PC-9 (cell line): ENCODE measurements at regions not wholly inside any gene's neighbourhood (a gene's known extent, or its start where the extent isn't known, plus 50 kb on each side); places are given as distances from the start of the nearest gene placed in this dataset.

Experiments
- BruUV-seq: library from RNA; stranded (reverse); fragments of 400-500 nt; replicated peaks from 2 replicates; lab custom pipeline; 2021; lab: Mats Ljungman, UMichigan
- CTCF ChIA-PET: fragments of 300-600 bp; sonication (Branson Sonifier 250); formaldehyde crosslinking; loops from one replicate; lab custom pipeline; 2022; ENCODE audit warnings: antibody characterized with exemption; lab: Charles Lee
- POLR2A ChIA-PET: fragments of 300-600 bp; sonication (Branson Sonifier 250); formaldehyde crosslinking; loops from one replicate; lab custom pipeline; 2022; ENCODE audit warnings: antibody characterized with exemption; ENCODE audit not compliant: unreplicated experiment; lab: Charles Lee
- DNase-seq, 2 experiments: peaks; one replicate each; pipeline versions ENCODE4 v3.0.0 to v3.0.0-alpha.2; 2015 to 2022; ENCODE audit warnings: mixed read lengths in 1 of 2
- H2AFZ ChIP-seq: fragments of 200-600 bp; sonication (generic); 2 replicates; pipeline ENCODE4 v1.8.1; 2017; ENCODE audit warnings: antibody characterized with exemption
- H3F3A ChIP-seq: fragments of 200-600 bp; sonication (generic); 2 replicates; pipeline ENCODE4 v1.8.1; 2017; ENCODE audit warnings: antibody characterized with exemption, mild to moderate bottlenecking, low read depth; ENCODE audit not compliant: insufficient read depth
- H3K27ac ChIP-seq: fragments of 200-600 bp; sonication (generic); 2 replicates; pipeline ENCODE4 v1.6.1; 2016; ENCODE audit warnings: mixed run types
- H3K27me3 ChIP-seq: fragments of 200-600 bp; sonication (generic); 2 replicates; pipeline ENCODE4 v1.6.1; 2016; ENCODE audit warnings: low read depth, mixed run types; ENCODE audit not compliant: insufficient read depth
- H3K36me3 ChIP-seq: fragments of 200-600 bp; sonication (generic); 2 replicates; pipeline ENCODE4 v1.6.1; 2016; ENCODE audit warnings: low read depth, mixed run types
- H3K4me1 ChIP-seq: fragments of 200-600 bp; sonication (generic); replicated peaks from 2 replicates; pipeline ENCODE4 v1.6.1; 2016; ENCODE audit warnings: mixed run types; ENCODE audit not compliant: insufficient read depth
- H3K4me2 ChIP-seq: fragments of 200-600 bp; sonication (generic); 2 replicates; pipeline ENCODE4 v1.6.1; 2017; ENCODE audit warnings: mixed run types
- H3K4me3 ChIP-seq: fragments of 200-600 bp; sonication (generic); 2 replicates; pipeline ENCODE4 v1.6.1; 2016; ENCODE audit warnings: mixed run types
- H3K79me2 ChIP-seq: fragments of 200-600 bp; sonication (generic); 2 replicates; pipeline ENCODE4 v1.6.1; 2017; ENCODE audit warnings: low read depth, mixed run types
- H3K9me2 ChIP-seq: fragments of 200-600 bp; sonication (generic); 2 replicates; pipeline ENCODE4 v1.8.1; 2017; ENCODE audit warnings: mild to moderate bottlenecking; ENCODE audit not compliant: insufficient read depth
- H3K9me3 ChIP-seq: fragments of 200-600 bp; sonication (generic); 2 replicates; pipeline ENCODE4 v1.8.1; 2016; ENCODE audit warnings: low read depth; ENCODE audit not compliant: insufficient read depth
- H4K20me1 ChIP-seq: fragments of 200-600 bp; sonication (generic); 2 replicates; pipeline ENCODE4 v1.8.1; 2017; ENCODE audit not compliant: insufficient read depth
- EZH2 ChIP-seq: fragments of 200-600 bp; sonication (generic); IDR thresholded peaks from 2 replicates; pipeline ENCODE4 v1.8.0; 2017; ENCODE audit warnings: antibody characterized with exemption, low read depth
- intact Hi-C: fragments of 100-400 bp; cut with micrococcal nuclease; formaldehyde crosslinking; loops from one replicate; pipeline ENCODE4 v1.10.0; 2022; ENCODE audit not compliant: unreplicated experiment
- TF ChIP-seq, protein P1 (sequence below): fragments of 200-600 bp; sonication (generic); conservative IDR thresholded peaks from 2 replicates; pipeline ENCODE4 v1.6.1; 2017; ENCODE audit warnings: mixed run types, antibody characterized with exemption, mild to moderate bottlenecking, moderate library complexity

- Histone ChIP-seq H3K4me3 (no peak overlapping the region), H3K4me2 (no peak overlapping the region), H3K27me3 (peaks cover 47% of the 10 kb centered on the region), H3F3A (no peaks in the 10 kb centered on the region), H4K20me1 (no peaks in the 10 kb centered on the region), H3K4me1 (no peaks in the 10 kb centered on the region), H3K9me3 (no peaks in the 10 kb centered on the region), H2AFZ (no peak overlapping the region), H3K79me2 (no peaks in the 10 kb centered on the region), H3K9me2 (no peaks in the 10 kb centered on the region), H3K27ac (no peak overlapping the region), H3K36me3 (no peaks in the 10 kb centered on the region)
- BruUV-seq, result no TSS peak
- ChIA-PET POLR2A (no interaction called here), CTCF (no interaction called here)
- intact Hi-C loops, result no loop called here
- DNase-seq, result no peak
- TF ChIP-seq, protein P1, sequence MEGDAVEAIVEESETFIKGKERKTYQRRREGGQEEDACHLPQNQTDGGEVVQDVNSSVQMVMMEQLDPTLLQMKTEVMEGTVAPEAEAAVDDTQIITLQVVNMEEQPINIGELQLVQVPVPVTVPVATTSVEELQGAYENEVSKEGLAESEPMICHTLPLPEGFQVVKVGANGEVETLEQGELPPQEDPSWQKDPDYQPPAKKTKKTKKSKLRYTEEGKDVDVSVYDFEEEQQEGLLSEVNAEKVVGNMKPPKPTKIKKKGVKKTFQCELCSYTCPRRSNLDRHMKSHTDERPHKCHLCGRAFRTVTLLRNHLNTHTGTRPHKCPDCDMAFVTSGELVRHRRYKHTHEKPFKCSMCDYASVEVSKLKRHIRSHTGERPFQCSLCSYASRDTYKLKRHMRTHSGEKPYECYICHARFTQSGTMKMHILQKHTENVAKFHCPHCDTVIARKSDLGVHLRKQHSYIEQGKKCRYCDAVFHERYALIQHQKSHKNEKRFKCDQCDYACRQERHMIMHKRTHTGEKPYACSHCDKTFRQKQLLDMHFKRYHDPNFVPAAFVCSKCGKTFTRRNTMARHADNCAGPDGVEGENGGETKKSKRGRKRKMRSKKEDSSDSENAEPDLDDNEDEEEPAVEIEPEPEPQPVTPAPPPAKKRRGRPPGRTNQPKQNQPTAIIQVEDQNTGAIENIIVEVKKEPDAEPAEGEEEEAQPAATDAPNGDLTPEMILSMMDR, result 0 out of 2 replicates have a peak, but pooled peaks have one; percentile 25
- no peak for TF ChIP-seq EZH2
These were observed 66.9 kb upstream of the MC3R start for GRCh38 chr20:56181583-56181982.

DNA sequence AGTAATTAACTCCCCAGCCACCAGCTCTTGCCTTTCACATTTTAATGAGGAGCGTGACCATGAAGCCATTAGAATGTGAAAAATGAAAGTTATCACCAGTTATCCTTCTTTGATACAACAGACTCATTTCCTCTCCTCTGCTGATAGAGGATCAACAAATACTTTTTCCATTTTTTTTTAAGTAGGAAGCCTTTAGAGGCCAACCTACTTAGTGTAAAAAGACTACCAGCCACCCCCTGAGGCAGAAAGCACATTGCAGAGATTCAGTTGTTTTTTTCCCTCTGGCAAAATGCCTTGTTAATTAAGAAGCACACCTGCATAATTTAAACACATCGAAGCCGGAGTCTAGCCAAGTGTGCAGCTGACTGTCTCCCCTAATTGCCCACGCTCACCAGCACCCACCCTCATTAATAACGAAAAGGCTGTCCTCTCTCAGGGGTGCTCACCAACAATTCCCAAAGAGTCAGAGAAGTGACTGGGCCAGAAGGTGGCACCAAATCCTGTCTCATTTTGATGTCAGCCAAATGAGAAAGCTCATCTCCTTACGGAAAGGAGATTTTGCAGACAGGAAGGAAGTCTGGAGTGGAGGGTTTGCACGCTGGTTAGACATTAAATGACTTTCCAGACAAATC lies 60.9 kb upstream of the MC3R start:
- H4K20me1 ChIP-seq, result no peaks in the 10 kb centered on the region
- no peak for DNase-seq
- no peaks in the 10 kb centered on the region for H3K36me3 ChIP-seq
- ChIA-PET CTCF (no interaction called here), POLR2A (no interaction called here)
- peaks cover 29% of the 10 kb centered on the region for H3K27me3 ChIP-seq
- TF ChIP-seq, protein P1, result peak; percentile 55
- no peak for TF ChIP-seq EZH2
- no peaks in the 10 kb centered on the region for H3F3A ChIP-seq
- H3K79me2 ChIP-seq, result no peaks in the 10 kb centered on the region
- H2AFZ ChIP-seq, result no peak overlapping the region
- no TSS peak for BruUV-seq
- H3K9me2 ChIP-seq, result no peaks in the 10 kb centered on the region
- H3K4me1 ChIP-seq, result no peaks in the 10 kb centered on the region
- H3K9me3 ChIP-seq, result no peaks in the 10 kb centered on the region
- no peak overlapping the region for H3K4me3 ChIP-seq
- intact Hi-C loops, result no loop called here
- H3K27ac ChIP-seq, result no peak overlapping the region
- no peak overlapping the region for H3K4me2 ChIP-seq

GRCh38 chr20:56194042-56194441 lies 54.5 kb upstream of the MC3R start:
- no TSS peak for BruUV-seq
- POLR2A ChIA-PET, result no interaction called here
- no peaks in the 10 kb centered on the region for H3K79me2 ChIP-seq
- no peaks in the 10 kb centered on the region for H3K36me3 ChIP-seq
- DNase-seq, result no peak
- no peak overlapping the region for H3K4me2 ChIP-seq
- H4K20me1 ChIP-seq, result no peaks in the 10 kb centered on the region
- peaks cover 9% of the 10 kb centered on the region; the same call in 1 of the 2 replicates for H3K27me3 ChIP-seq
- no peaks in the 10 kb centered on the region; the same call in 1 of the 2 replicates for H3F3A ChIP-seq
- no peak overlapping the region for H3K4me3 ChIP-seq
- CTCF ChIA-PET, result no interaction called here
- intact Hi-C loops, result no loop called here
- TF ChIP-seq EZH2, result no peak
- TF ChIP-seq, protein P1, result no peak
- H3K9me3 ChIP-seq, result no peaks in the 10 kb centered on the region
- H3K9me2 ChIP-seq, result no peaks in the 10 kb centered on the region
- H3K27ac ChIP-seq, result no peak overlapping the region
- no peak overlapping the region for H2AFZ ChIP-seq
- no peaks in the 10 kb centered on the region for H3K4me1 ChIP-seq
